ENCODE measurements at regions not wholly inside any gene's neighbourhood (a gene's known extent, or its start where the extent isn't known, plus 50 kb on each side); places are given as distances from the start of the nearest gene placed in this dataset.

- Histone ChIP-seq H3K4me1 (ENCODE audit: insufficient read depth) (no peaks in the 10 kb centered on the region), H3F3A (ENCODE audit: insufficient read depth) (no peaks in the 10 kb centered on the region), H4K20me1 (ENCODE audit: insufficient read depth) (no peaks in the 10 kb centered on the region), H3K36me3 (ENCODE audit: low read depth) (no peaks in the 10 kb centered on the region), H2AFZ (no peak overlapping the region), H3K79me2 (ENCODE audit: insufficient read depth) (no peaks in the 10 kb centered on the region), H3K9me2 (ENCODE audit: insufficient read depth) (no peaks in the 10 kb centered on the region), H3K4me3 (no peak overlapping the region), H3K27me3 (replicated peaks; ENCODE audit: insufficient read depth) (no peaks in the 10 kb centered on the region), H3K9ac (no peak overlapping the region), H3K4me2 (ENCODE audit: unreplicated experiment) (no peak overlapping the region), H3K27ac (no peak overlapping the region), H3K9me3 (ENCODE audit: low read depth) (no peaks in the 10 kb centered on the region)
- in situ Hi-C loops (cut with MboI) = no loop called here
- no peak for TF ChIP-seq EZH2phosphoT487 (IDR thresholded peaks at IDR 0.05; ENCODE audit: insufficient read depth, low read depth)
- no peak for TF ChIP-seq EZH2 (IDR thresholded peaks at IDR 0.05; ENCODE audit: insufficient read depth, poor library complexity, severe bottlenecking)
- no peak for DNase-seq
- 20 to 28% methylated on average over 4 of the region's 4 CpGs for WGBS, 2 experiments (ENCODE audit: low coverage in 1 of 2, low lambda C conversion rate in 2 of 2, missing lambda C conversion rate in 2 of 2)
Measured at GRCh38 chr14:82153689-82154088, 620.0 kb upstream of the SEL1L start.

DNA sequence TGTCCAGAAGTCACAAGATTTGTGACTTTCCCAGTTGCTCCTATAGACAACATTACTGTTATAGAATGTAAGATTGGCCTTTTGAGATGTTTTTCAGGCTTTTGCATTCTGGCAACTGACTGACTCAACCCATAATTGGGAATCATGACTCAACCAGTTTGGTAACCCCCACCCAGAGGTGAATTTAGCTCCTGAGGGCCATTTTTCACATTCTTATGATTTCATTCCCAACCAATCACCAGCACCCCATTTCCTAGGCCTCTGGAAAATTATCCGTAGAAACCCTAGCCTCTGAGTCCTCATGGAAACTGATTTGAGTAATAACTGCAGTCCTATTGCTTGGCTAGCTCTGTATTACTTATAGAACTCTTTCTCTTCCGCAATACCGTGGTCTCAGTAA, 626.0 kb upstream of the SEL1L start:
- no peaks in the 10 kb centered on the region for H4K20me1 ChIP-seq (ENCODE audit: insufficient read depth)
- H3K36me3 ChIP-seq (ENCODE audit: low read depth) = no peaks in the 10 kb centered on the region
- no peaks in the 10 kb centered on the region for H3K27me3 ChIP-seq (replicated peaks; ENCODE audit: insufficient read depth)
- H3K4me1 ChIP-seq (ENCODE audit: insufficient read depth) = no peaks in the 10 kb centered on the region
- H3K9ac ChIP-seq = no peak overlapping the region
- TF ChIP-seq EZH2 (IDR thresholded peaks at IDR 0.05; ENCODE audit: insufficient read depth, poor library complexity, severe bottlenecking) (no peak), EZH2phosphoT487 (IDR thresholded peaks at IDR 0.05; ENCODE audit: insufficient read depth, low read depth) (no peak)
- in situ Hi-C loops (cut with MboI) = no loop called here
- H3K4me3 ChIP-seq = no peak overlapping the region
- H3K27ac ChIP-seq = no peak overlapping the region
- no peaks in the 10 kb centered on the region for H3F3A ChIP-seq (ENCODE audit: insufficient read depth)
- no peak overlapping the region for H2AFZ ChIP-seq
- WGBS, 2 experiments (ENCODE audit: low coverage in 1 of 2, low lambda C conversion rate in 2 of 2, missing lambda C conversion rate in 2 of 2) = 40 to 57% methylated on average over 3 of the region's 3 CpGs
- H3K9me3 ChIP-seq (ENCODE audit: low read depth) = no peaks in the 10 kb centered on the region
- H3K9me2 ChIP-seq (ENCODE audit: insufficient read depth) = no peaks in the 10 kb centered on the region
- H3K79me2 ChIP-seq (ENCODE audit: insufficient read depth) = no peaks in the 10 kb centered on the region
- H3K4me2 ChIP-seq (ENCODE audit: unreplicated experiment) = no peak overlapping the region
- DNase-seq = no peak

DNA sequence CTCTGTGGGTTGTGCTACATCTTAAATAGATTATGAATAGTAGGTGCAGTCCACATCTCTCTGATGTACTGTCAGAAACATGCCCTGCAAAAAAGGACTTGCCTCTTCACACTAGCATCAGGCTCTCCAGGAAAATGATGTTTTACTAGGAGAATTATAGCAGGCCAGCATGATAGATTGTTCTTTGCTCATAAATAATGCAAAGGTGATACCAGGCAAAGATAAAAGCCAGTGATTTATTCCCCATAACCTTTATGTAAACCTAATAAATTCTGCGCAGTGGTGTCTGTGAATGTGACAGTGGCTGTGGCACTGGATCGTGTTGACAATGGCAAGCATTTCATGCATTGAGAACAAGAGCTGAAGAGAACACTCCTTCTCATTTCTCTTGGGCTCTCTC, 646.5 kb upstream of the SEL1L start:
- WGBS, 2 experiments (ENCODE audit: low coverage in 1 of 2, low lambda C conversion rate in 2 of 2, missing lambda C conversion rate in 2 of 2) = 23 to 29% methylated on average over 2 of the region's 2 CpGs
- Histone ChIP-seq H3K4me2 (ENCODE audit: unreplicated experiment) (no peak overlapping the region), H3F3A (ENCODE audit: insufficient read depth) (no peaks in the 10 kb centered on the region), H3K27ac (no peak overlapping the region), H3K4me1 (ENCODE audit: insufficient read depth) (no peaks in the 10 kb centered on the region), H2AFZ (no peak overlapping the region), H3K36me3 (ENCODE audit: low read depth) (no peaks in the 10 kb centered on the region), H3K9me2 (ENCODE audit: insufficient read depth) (no peaks in the 10 kb centered on the region), H3K9me3 (ENCODE audit: low read depth) (no peaks in the 10 kb centered on the region), H3K27me3 (replicated peaks; ENCODE audit: insufficient read depth) (no peaks in the 10 kb centered on the region), H3K9ac (no peak overlapping the region), H3K4me3 (no peak overlapping the region), H3K79me2 (ENCODE audit: insufficient read depth) (no peaks in the 10 kb centered on the region), H4K20me1 (ENCODE audit: insufficient read depth) (no peaks in the 10 kb centered on the region)
- no peak for TF ChIP-seq EZH2 (IDR thresholded peaks at IDR 0.05; ENCODE audit: insufficient read depth, poor library complexity, severe bottlenecking)
- no peak for DNase-seq
- in situ Hi-C loops (cut with MboI) = no loop called here

- in situ Hi-C loops (cut with MboI) = no loop called here
- Histone ChIP-seq H3K27ac (no peak overlapping the region), H3K9me3 (ENCODE audit: low read depth) (no peaks in the 10 kb centered on the region), H3F3A (ENCODE audit: insufficient read depth) (no peaks in the 10 kb centered on the region), H3K9me2 (ENCODE audit: insufficient read depth) (no peaks in the 10 kb centered on the region), H3K4me1 (ENCODE audit: insufficient read depth) (no peaks in the 10 kb centered on the region), H3K27me3 (replicated peaks; ENCODE audit: insufficient read depth) (no peaks in the 10 kb centered on the region), H2AFZ (no peak overlapping the region), H4K20me1 (ENCODE audit: insufficient read depth) (no peaks in the 10 kb centered on the region), H3K36me3 (ENCODE audit: low read depth) (no peaks in the 10 kb centered on the region), H3K4me2 (ENCODE audit: unreplicated experiment) (no peak overlapping the region), H3K79me2 (ENCODE audit: insufficient read depth) (no peaks in the 10 kb centered on the region), H3K9ac (no peak overlapping the region), H3K4me3 (no peak overlapping the region)
- DNase-seq = no peak
- TF ChIP-seq EZH2phosphoT487 (IDR thresholded peaks at IDR 0.05; ENCODE audit: insufficient read depth, low read depth) (no peak), EZH2 (IDR thresholded peaks at IDR 0.05; ENCODE audit: insufficient read depth, poor library complexity, severe bottlenecking) (no peak)
Measured at GRCh38 chr14:82182646-82183045, 649.0 kb upstream of the SEL1L start.

GRCh38 chr14:82190742-82191141, 657.1 kb upstream of the SEL1L start:
- Histone ChIP-seq H3K79me2 (ENCODE audit: insufficient read depth) (no peaks in the 10 kb centered on the region), H3K4me1 (ENCODE audit: insufficient read depth) (no peaks in the 10 kb centered on the region), H3K9me2 (ENCODE audit: insufficient read depth) (no peaks in the 10 kb centered on the region), H3F3A (ENCODE audit: insufficient read depth) (no peaks in the 10 kb centered on the region), H3K9me3 (ENCODE audit: low read depth) (no peaks in the 10 kb centered on the region), H3K9ac (no peak overlapping the region), H2AFZ (no peak overlapping the region), H3K27me3 (replicated peaks; ENCODE audit: insufficient read depth) (no peaks in the 10 kb centered on the region), H4K20me1 (ENCODE audit: insufficient read depth) (no peaks in the 10 kb centered on the region), H3K4me2 (ENCODE audit: unreplicated experiment) (no peak overlapping the region), H3K27ac (no peak overlapping the region), H3K36me3 (ENCODE audit: low read depth) (no peaks in the 10 kb centered on the region), H3K4me3 (no peak overlapping the region)
- no peak for DNase-seq
- in situ Hi-C loops (cut with MboI) = no loop called here
- no peak for TF ChIP-seq EZH2 (IDR thresholded peaks at IDR 0.05; ENCODE audit: insufficient read depth, poor library complexity, severe bottlenecking)
- no peak for TF ChIP-seq EZH2phosphoT487 (IDR thresholded peaks at IDR 0.05; ENCODE audit: insufficient read depth, low read depth)
- WGBS, 2 experiments (ENCODE audit: low coverage in 1 of 2, low lambda C conversion rate in 2 of 2, missing lambda C conversion rate in 2 of 2) = 24 to 27% methylated on average over 3 of the region's 3 CpGs
